ENCODE measurements at regions not wholly inside any gene's neighbourhood (a gene's known extent, or its start where the extent isn't known, plus 50 kb on each side); places are given as distances from the start of the nearest gene placed in this dataset.
"Not testable (repeated sequence)": the region's sequence is repeated elsewhere in the genome, so short reads cannot be mapped to it uniquely, and the experiment has no call there.

DNA sequence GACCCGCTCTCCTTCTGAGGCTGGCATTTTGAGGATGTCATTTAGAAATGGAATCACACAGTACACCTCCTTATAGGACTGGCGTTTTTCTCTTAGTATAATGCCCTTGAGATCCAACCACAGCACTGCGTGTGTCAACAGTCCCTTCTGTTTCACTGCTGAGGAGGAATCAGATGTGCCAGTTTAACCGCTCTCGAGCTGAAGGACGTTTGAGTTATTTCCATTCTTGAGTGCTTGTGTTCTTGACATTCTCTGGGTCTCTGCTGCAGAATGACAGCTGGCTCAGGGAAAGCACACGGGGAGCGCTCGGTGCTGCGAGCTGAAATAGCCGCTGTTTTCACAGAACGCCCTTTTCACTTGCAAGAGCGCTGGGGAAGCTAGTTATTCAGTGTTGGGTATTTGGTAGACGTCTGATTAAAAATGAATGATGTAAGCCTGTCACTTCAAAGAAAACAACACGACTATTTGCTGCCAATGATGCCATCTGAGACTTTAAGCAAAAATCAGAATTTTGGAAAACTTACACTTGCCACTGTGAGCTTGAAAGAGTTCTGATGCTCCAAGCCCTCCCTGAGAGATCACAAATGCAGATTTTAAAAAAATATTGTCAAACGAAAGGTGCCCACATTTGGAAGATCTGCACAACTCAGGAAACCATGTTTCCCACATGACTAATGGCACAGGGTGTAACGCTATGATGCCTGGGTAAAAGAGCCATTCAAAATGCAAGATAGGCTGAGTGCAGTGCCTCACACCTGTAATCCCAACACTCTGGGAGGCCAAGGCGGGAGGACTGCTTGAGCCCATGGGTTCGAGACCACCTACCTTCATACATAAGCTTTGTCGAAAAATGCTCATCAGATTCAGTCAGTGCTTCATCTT is 5358.4 kb upstream of the TPTE start:
- H3K27me3 Mint-ChIP-seq (ENCODE audit: low read depth in 3 of 3); H3K9me3 Mint-ChIP-seq; H3K36me3 Mint-ChIP-seq; H3K4me3 Mint-ChIP-seq; H3K27ac Mint-ChIP-seq; H3K4me1 Mint-ChIP-seq; DNase-seq: not testable (repeated sequence)

DNA sequence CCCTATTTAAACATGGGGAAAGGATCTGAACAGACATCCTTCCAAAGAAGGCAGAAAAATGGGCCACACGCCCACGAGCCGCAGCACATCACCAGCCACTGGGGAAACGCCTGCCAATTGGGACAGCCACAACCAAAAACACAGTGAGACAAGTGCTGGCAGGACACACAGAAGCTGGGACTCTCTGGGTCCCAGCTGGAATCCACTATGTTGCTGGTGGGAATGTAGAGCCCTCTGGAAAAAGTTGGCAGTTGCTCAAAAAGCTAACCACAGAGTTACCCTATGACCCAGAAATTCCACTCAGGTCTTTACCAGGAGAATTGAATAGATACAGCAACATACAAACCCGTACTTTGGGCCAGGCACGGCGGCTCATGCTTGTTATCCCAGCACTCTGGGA is 5355.6 kb upstream of the TPTE start:
- not testable (repeated sequence) for DNase-seq; H3K27ac Mint-ChIP-seq; H3K36me3 Mint-ChIP-seq; H3K27me3 Mint-ChIP-seq (ENCODE audit: low read depth in 3 of 3); H3K9me3 Mint-ChIP-seq; H3K4me3 Mint-ChIP-seq; H3K4me1 Mint-ChIP-seq

Measured in immature natural killer cell (primary cell).